Astrocyte (in vitro differentiated cells and primary cell): ENCODE measurements at regions not wholly inside any gene's neighbourhood (a gene's known extent, or its start where the extent isn't known, plus 50 kb on each side); places are given as distances from the start of the nearest gene placed in this dataset.

ENCODE experiments used
- DNase-seq: peaks from one replicate; pipeline ENCODE4 v3.0.0-alpha.2; 2010; ENCODE audit warnings: low read depth
- FAIRE-seq: peaks from 2 replicates; lab custom pipeline; 2011; peaks lifted over from hg19 to GRCh38; lab: Jason Lieb, UNC
- H2AFZ ChIP-seq: 2 replicates; pipeline ENCODE4 v1.6.0; 2012; ENCODE audit warnings: low read depth, low read length, inconsistent platforms
- H3K27ac ChIP-seq: 2 replicates; pipeline ENCODE4 v1.5.1; 2011; ENCODE audit warnings: low read depth, low read length, inconsistent platforms
- H3K27me3 ChIP-seq: 2 replicates; pipeline ENCODE4 v1.6.0; 2011; ENCODE audit warnings: low read length, inconsistent platforms; ENCODE audit not compliant: insufficient read depth
- H3K36me3 ChIP-seq: 2 replicates; pipeline ENCODE4 v1.5.1; 2011; ENCODE audit warnings: low read length, inconsistent platforms; ENCODE audit not compliant: insufficient read depth
- H3K4me1 ChIP-seq: 2 replicates; pipeline ENCODE4 v1.5.1; 2011; ENCODE audit warnings: low read length, inconsistent platforms; ENCODE audit not compliant: insufficient read depth
- H3K4me2 ChIP-seq: 2 replicates; pipeline ENCODE4 v1.6.0; 2012; ENCODE audit warnings: low read length, inconsistent platforms
- H3K4me3 ChIP-seq: 2 replicates; pipeline ENCODE4 v1.5.1; 2011; ENCODE audit warnings: low read depth, mild to moderate bottlenecking, low read length, inconsistent platforms; ENCODE audit not compliant: insufficient read depth
- H3K79me2 ChIP-seq: 2 replicates; pipeline ENCODE4 v1.6.0; 2012; ENCODE audit warnings: mild to moderate bottlenecking, low read length, inconsistent platforms; ENCODE audit not compliant: insufficient read depth
- H3K9ac ChIP-seq: 2 replicates; pipeline ENCODE4 v1.6.0; 2012; ENCODE audit warnings: mild to moderate bottlenecking, low read length, inconsistent platforms
- H3K9me3 ChIP-seq: 2 replicates; pipeline ENCODE4 v1.5.1; 2012; ENCODE audit warnings: low read depth, mild to moderate bottlenecking, low read length, inconsistent platforms; ENCODE audit not compliant: insufficient read depth
- H4K20me1 ChIP-seq: 2 replicates; pipeline ENCODE4 v1.6.0; 2012; ENCODE audit warnings: low read length, inconsistent platforms; ENCODE audit not compliant: insufficient read depth
- H3K27ac Mint-ChIP-seq: one replicate; pipeline ENCODE4 v1.8.0; 2021; ENCODE audit warnings: mild to moderate bottlenecking, mixed read lengths; ENCODE audit not compliant: unreplicated experiment
- H3K27me3 Mint-ChIP-seq: one replicate; pipeline ENCODE4 v1.8.0; 2021; ENCODE audit warnings: low read depth, mixed read lengths; ENCODE audit not compliant: unreplicated experiment
- H3K36me3 Mint-ChIP-seq: one replicate; pipeline ENCODE4 v1.8.0; 2021; ENCODE audit warnings: low read depth, mixed read lengths; ENCODE audit not compliant: unreplicated experiment
- H3K4me1 Mint-ChIP-seq: one replicate; pipeline ENCODE4 v1.8.0; 2021; ENCODE audit warnings: low read depth, mixed read lengths; ENCODE audit not compliant: unreplicated experiment
- H3K4me3 Mint-ChIP-seq: one replicate; pipeline ENCODE4 v1.8.0; 2021; ENCODE audit warnings: mild to moderate bottlenecking, moderate library complexity, mixed read lengths; ENCODE audit not compliant: unreplicated experiment
- H3K9me3 Mint-ChIP-seq: one replicate; pipeline ENCODE4 v1.8.0; 2021; ENCODE audit warnings: mild to moderate bottlenecking, mixed read lengths; ENCODE audit not compliant: unreplicated experiment
- CTCF ChIP-seq: IDR thresholded peaks from 2 replicates; pipeline ENCODE4 v1.5.1; 2011; ENCODE audit warnings: low read depth, mild to moderate bottlenecking, inconsistent platforms, low read length, moderate library complexity; ENCODE audit not compliant: insufficient read depth
- EZH2 ChIP-seq: IDR thresholded peaks from 2 replicates; pipeline ENCODE4 v1.6.1; 2012; ENCODE audit warnings: mild to moderate bottlenecking, low read length, inconsistent platforms; ENCODE audit not compliant: insufficient read depth

DNA sequence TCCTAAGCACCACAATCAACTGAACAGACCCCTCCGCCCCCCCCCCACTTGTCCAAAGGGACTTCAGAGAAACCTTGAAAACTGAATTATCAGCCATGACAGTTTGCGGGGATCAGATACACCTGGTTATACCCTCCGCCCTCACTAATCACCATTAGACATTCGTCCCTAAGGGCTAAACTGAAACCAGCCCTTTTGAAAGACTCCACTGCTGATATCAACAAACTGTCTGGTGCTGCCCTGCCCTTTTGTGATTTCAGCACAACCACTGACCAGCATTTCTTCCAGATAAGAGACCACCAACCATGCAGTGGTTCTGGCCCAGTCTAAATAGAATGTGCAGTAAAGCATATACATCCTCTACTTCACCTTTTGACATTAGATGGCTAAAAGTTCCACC lies 1422.9 kb downstream of the EFNB2 start:
- Histone ChIP-seq H3K79me2 (no peaks in the 10 kb centered on the region), H4K20me1 (no peaks in the 10 kb centered on the region), H3K27ac (no peak overlapping the region), H3K4me3 (no peak overlapping the region), H2AFZ (no peak overlapping the region), H3K4me2 (no peak overlapping the region), H3K36me3 (no peaks in the 10 kb centered on the region), H3K9ac (no peak overlapping the region), H3K27me3 (no peaks in the 10 kb centered on the region), H3K9me3 (no peaks in the 10 kb centered on the region), H3K4me1 (no peaks in the 10 kb centered on the region)
- H3K4me3 Mint-ChIP-seq: no peak overlapping the region
- H3K27ac Mint-ChIP-seq: no peak overlapping the region
- no peaks in the 10 kb centered on the region for H3K4me1 Mint-ChIP-seq
- no peaks in the 10 kb centered on the region for H3K36me3 Mint-ChIP-seq
- FAIRE-seq (no peak), DNase-seq (no peak)
- H3K27me3 Mint-ChIP-seq: no peaks in the 10 kb centered on the region
- TF ChIP-seq CTCF (no peak), EZH2 (no peak)
- no peaks in the 10 kb centered on the region for H3K9me3 Mint-ChIP-seq

- DNase-seq: no peak
- no peaks in the 10 kb centered on the region for H4K20me1 ChIP-seq
- no peak overlapping the region for H3K27ac ChIP-seq
- H2AFZ ChIP-seq: no peak overlapping the region
- no peak overlapping the region for H3K4me3 ChIP-seq
- Mint-ChIP-seq H3K36me3 (no peaks in the 10 kb centered on the region), H3K9me3 (no peaks in the 10 kb centered on the region), H3K27ac (no peak overlapping the region), H3K4me3 (no peak overlapping the region), H3K4me1 (no peaks in the 10 kb centered on the region), H3K27me3 (no peaks in the 10 kb centered on the region)
- no peaks in the 10 kb centered on the region for H3K4me1 ChIP-seq
- no peaks in the 10 kb centered on the region for H3K27me3 ChIP-seq
- no peaks in the 10 kb centered on the region for H3K79me2 ChIP-seq
- no peak for FAIRE-seq
- H3K9ac ChIP-seq: no peak overlapping the region
- H3K36me3 ChIP-seq: no peaks in the 10 kb centered on the region
- TF ChIP-seq CTCF: no peak
- TF ChIP-seq EZH2: no peak
- no peak overlapping the region for H3K4me2 ChIP-seq
- H3K9me3 ChIP-seq: no peaks in the 10 kb centered on the region
These were observed 1427.7 kb downstream of the EFNB2 start for GRCh38 chr13:105107781-105108180.

- no peak for TF ChIP-seq CTCF
- no peak for TF ChIP-seq EZH2
- Histone ChIP-seq H3K79me2 (no peaks in the 10 kb centered on the region), H2AFZ (no peak overlapping the region), H3K9me3 (no peaks in the 10 kb centered on the region), H3K4me2 (no peak overlapping the region), H3K9ac (no peak overlapping the region), H3K4me1 (no peaks in the 10 kb centered on the region), H3K36me3 (no peaks in the 10 kb centered on the region), H3K27me3 (no peaks in the 10 kb centered on the region), H4K20me1 (no peaks in the 10 kb centered on the region), H3K4me3 (no peak overlapping the region), H3K27ac (no peak overlapping the region)
- FAIRE-seq: no peak
- H3K27ac Mint-ChIP-seq: no peak overlapping the region
- no peak for DNase-seq
- H3K4me3 Mint-ChIP-seq: no peak overlapping the region
- no peaks in the 10 kb centered on the region for H3K9me3 Mint-ChIP-seq
- no peaks in the 10 kb centered on the region for H3K36me3 Mint-ChIP-seq
- H3K27me3 Mint-ChIP-seq: no peaks in the 10 kb centered on the region
- H3K4me1 Mint-ChIP-seq: no peaks in the 10 kb centered on the region
These were observed 1430.0 kb downstream of the EFNB2 start for GRCh38 chr13:105105471-105105870.
